ENCODE measurements at regions not wholly inside any gene's neighbourhood (a gene's known extent, or its start where the extent isn't known, plus 50 kb on each side); places are given as distances from the start of the nearest gene placed in this dataset.

DNA sequence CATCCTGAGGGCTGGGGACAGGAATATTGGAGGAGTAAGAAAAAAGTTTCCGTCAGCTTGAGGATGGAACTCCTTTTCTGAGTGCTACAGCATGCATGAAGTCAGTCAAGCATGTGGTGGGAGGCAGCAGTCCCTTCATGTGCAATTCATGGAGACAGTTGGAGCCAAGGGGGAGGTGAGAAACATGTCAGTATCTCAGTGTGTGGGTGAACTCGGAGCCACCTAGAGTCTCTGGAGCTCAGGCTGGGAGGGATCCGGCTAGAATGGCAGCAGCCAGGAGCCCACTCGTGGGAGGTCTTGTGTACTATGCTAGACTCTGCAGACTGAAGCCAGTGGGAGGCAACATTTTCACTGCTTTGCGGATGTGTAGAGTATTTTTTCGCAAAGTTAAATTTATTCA, 60.3 kb downstream of the AVPR1A start:
- H3K4me1 ChIP-seq (ENCODE audit: control insufficient read depth, insufficient read depth, low read length) = no peaks in the 10 kb centered on the region
- no peaks in the 10 kb centered on the region for H3K36me3 ChIP-seq (ENCODE audit: insufficient read depth, low read length)
- H3K4me3 ChIP-seq (ENCODE audit: low read length) = no peak overlapping the region
- H3K4me2 ChIP-seq (ENCODE audit: low read length) = no peak overlapping the region
- no peak overlapping the region for H3K9ac ChIP-seq (ENCODE audit: low read depth, low read length)
- H3K27me3 ChIP-seq (ENCODE audit: control insufficient read depth, insufficient read depth, low read length) = peaks cover 62% of the 10 kb centered on the region
- H3K9me3 ChIP-seq (replicated peaks; ENCODE audit: low read length) = no peaks in the 10 kb centered on the region

- no peaks in the 10 kb centered on the region for H3K4me1 ChIP-seq (ENCODE audit: control insufficient read depth, insufficient read depth, low read length)
Measured at GRCh38 chr12:63086149-63086915, 64.7 kb downstream of the AVPR1A start.

DNA sequence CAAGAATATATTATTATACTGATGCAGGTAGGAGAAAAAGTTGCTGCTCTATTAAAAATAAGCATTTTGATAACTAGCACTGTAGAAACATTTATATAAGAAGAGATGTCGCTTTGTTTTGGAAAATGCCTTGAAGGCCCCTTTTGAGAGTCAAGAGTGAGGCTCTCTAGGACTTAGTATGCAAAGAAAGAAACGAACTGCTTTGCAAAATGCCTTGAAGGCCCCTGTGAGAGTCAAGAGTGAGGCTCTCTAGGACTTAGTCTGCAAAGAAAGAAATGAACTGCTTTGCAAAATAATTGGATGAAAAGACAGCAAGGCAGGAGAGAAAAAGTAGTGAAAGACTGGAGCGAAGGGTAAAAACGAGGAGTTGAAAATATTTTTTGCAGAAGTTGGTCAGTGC, 65.9 kb downstream of the AVPR1A start:
- Histone ChIP-seq H3K4me3 (ENCODE audit: low read length) (no peak overlapping the region), H3K36me3 (ENCODE audit: insufficient read depth, low read length) (no peaks in the 10 kb centered on the region), H3K27me3 (ENCODE audit: control insufficient read depth, insufficient read depth, low read length) (peaks cover 31% of the 10 kb centered on the region), H3K9me3 (replicated peaks; ENCODE audit: low read length) (no peaks in the 10 kb centered on the region), H3K9ac (ENCODE audit: low read depth, low read length) (no peak overlapping the region), H3K4me1 (ENCODE audit: control insufficient read depth, insufficient read depth, low read length) (peaks cover 3% of the 10 kb centered on the region), H3K4me2 (ENCODE audit: low read length) (no peak overlapping the region)

More at GRCh38 chr12:63086149-63086915, 64.7 kb downstream of the AVPR1A start:
- no peak overlapping the region for H3K4me2 ChIP-seq (ENCODE audit: low read length)
- H3K36me3 ChIP-seq (ENCODE audit: insufficient read depth, low read length) = no peaks in the 10 kb centered on the region
- no peak overlapping the region for H3K9ac ChIP-seq (ENCODE audit: low read depth, low read length)
- peaks cover 41% of the 10 kb centered on the region for H3K27me3 ChIP-seq (ENCODE audit: control insufficient read depth, insufficient read depth, low read length)
- H3K9me3 ChIP-seq (replicated peaks; ENCODE audit: low read length) = no peaks in the 10 kb centered on the region
- no peak overlapping the region for H3K4me3 ChIP-seq (ENCODE audit: low read length)

GRCh38 chr12:63084501-63084900, 66.5 kb downstream of the AVPR1A start:
- H3K9ac ChIP-seq (ENCODE audit: low read depth, low read length) = no peak overlapping the region
- H3K4me3 ChIP-seq (ENCODE audit: low read length) = no peak overlapping the region

GRCh38 chr12:63083046-63083445, 68.0 kb downstream of the AVPR1A start:
- no peak overlapping the region for H3K4me2 ChIP-seq (ENCODE audit: low read length)
- H3K9me3 ChIP-seq (replicated peaks; ENCODE audit: low read length) = no peaks in the 10 kb centered on the region
- peaks cover 11% of the 10 kb centered on the region for H3K4me1 ChIP-seq (ENCODE audit: control insufficient read depth, insufficient read depth, low read length)
- H3K9ac ChIP-seq (ENCODE audit: low read depth, low read length) = no peak overlapping the region
- no peak overlapping the region for H3K4me3 ChIP-seq (ENCODE audit: low read length)
- H3K36me3 ChIP-seq (ENCODE audit: insufficient read depth, low read length) = no peaks in the 10 kb centered on the region
- H3K27me3 ChIP-seq (ENCODE audit: control insufficient read depth, insufficient read depth, low read length) = peaks cover 16% of the 10 kb centered on the region

More at GRCh38 chr12:63084501-63084900, 66.5 kb downstream of the AVPR1A start:
- Histone ChIP-seq H3K9me3 (replicated peaks; ENCODE audit: low read length) (no peaks in the 10 kb centered on the region), H3K4me1 (ENCODE audit: control insufficient read depth, insufficient read depth, low read length) (peaks cover 9% of the 10 kb centered on the region), H3K4me2 (ENCODE audit: low read length) (no peak overlapping the region), H3K36me3 (ENCODE audit: insufficient read depth, low read length) (no peaks in the 10 kb centered on the region), H3K27me3 (ENCODE audit: control insufficient read depth, insufficient read depth, low read length) (peaks cover 27% of the 10 kb centered on the region)

GRCh38 chr12:63079791-63080502, 71.1 kb downstream of the AVPR1A start:
- Histone ChIP-seq H3K27me3 (ENCODE audit: control insufficient read depth, insufficient read depth, low read length) (peaks cover 3% of the 10 kb centered on the region), H3K4me3 (ENCODE audit: low read length) (no peak overlapping the region), H3K36me3 (ENCODE audit: insufficient read depth, low read length) (no peaks in the 10 kb centered on the region), H3K9ac (ENCODE audit: low read depth, low read length) (no peak overlapping the region), H3K4me2 (ENCODE audit: low read length) (no peak overlapping the region), H3K9me3 (replicated peaks; ENCODE audit: low read length) (no peaks in the 10 kb centered on the region), H3K4me1 (ENCODE audit: control insufficient read depth, insufficient read depth, low read length) (peaks cover 11% of the 10 kb centered on the region)

GRCh38 chr12:63078906-63079305, 72.1 kb downstream of the AVPR1A start:
- Histone ChIP-seq H3K27me3 (ENCODE audit: control insufficient read depth, insufficient read depth, low read length) (peaks cover 3% of the 10 kb centered on the region), H3K9ac (ENCODE audit: low read depth, low read length) (no peak overlapping the region), H3K4me3 (ENCODE audit: low read length) (no peak overlapping the region)

GRCh38 chr12:63075376-63076060, 75.5 kb downstream of the AVPR1A start:
- H3K4me1 ChIP-seq (ENCODE audit: control insufficient read depth, insufficient read depth, low read length) = peaks cover 11% of the 10 kb centered on the region
- H3K4me3 ChIP-seq (ENCODE audit: low read length) = no peak overlapping the region
- H3K4me2 ChIP-seq (ENCODE audit: low read length) = no peak overlapping the region
- no peak overlapping the region for H3K9ac ChIP-seq (ENCODE audit: low read depth, low read length)
- no peaks in the 10 kb centered on the region for H3K9me3 ChIP-seq (replicated peaks; ENCODE audit: low read length)
- no peaks in the 10 kb centered on the region for H3K36me3 ChIP-seq (ENCODE audit: insufficient read depth, low read length)
- H3K27me3 ChIP-seq (ENCODE audit: control insufficient read depth, insufficient read depth, low read length) = no peaks in the 10 kb centered on the region

More at GRCh38 chr12:63078906-63079305, 72.1 kb downstream of the AVPR1A start:
- H3K4me1 ChIP-seq (ENCODE audit: control insufficient read depth, insufficient read depth, low read length) = peaks cover 11% of the 10 kb centered on the region
- H3K4me2 ChIP-seq (ENCODE audit: low read length) = no peak overlapping the region
- H3K9me3 ChIP-seq (replicated peaks; ENCODE audit: low read length) = no peaks in the 10 kb centered on the region
- H3K36me3 ChIP-seq (ENCODE audit: insufficient read depth, low read length) = no peaks in the 10 kb centered on the region

GRCh38 chr12:63070709-63071108, 80.3 kb downstream of the AVPR1A start:
- H3K4me1 ChIP-seq (ENCODE audit: control insufficient read depth, insufficient read depth, low read length) = peaks cover 8% of the 10 kb centered on the region
- no peaks in the 10 kb centered on the region for H3K36me3 ChIP-seq (ENCODE audit: insufficient read depth, low read length)
- no peak overlapping the region for H3K9ac ChIP-seq (ENCODE audit: low read depth, low read length)
- no peaks in the 10 kb centered on the region for H3K9me3 ChIP-seq (replicated peaks; ENCODE audit: low read length)
- no peaks in the 10 kb centered on the region for H3K27me3 ChIP-seq (ENCODE audit: control insufficient read depth, insufficient read depth, low read length)
- no peak overlapping the region for H3K4me3 ChIP-seq (ENCODE audit: low read length)
- H3K4me2 ChIP-seq (ENCODE audit: low read length) = no peak overlapping the region

DNA sequence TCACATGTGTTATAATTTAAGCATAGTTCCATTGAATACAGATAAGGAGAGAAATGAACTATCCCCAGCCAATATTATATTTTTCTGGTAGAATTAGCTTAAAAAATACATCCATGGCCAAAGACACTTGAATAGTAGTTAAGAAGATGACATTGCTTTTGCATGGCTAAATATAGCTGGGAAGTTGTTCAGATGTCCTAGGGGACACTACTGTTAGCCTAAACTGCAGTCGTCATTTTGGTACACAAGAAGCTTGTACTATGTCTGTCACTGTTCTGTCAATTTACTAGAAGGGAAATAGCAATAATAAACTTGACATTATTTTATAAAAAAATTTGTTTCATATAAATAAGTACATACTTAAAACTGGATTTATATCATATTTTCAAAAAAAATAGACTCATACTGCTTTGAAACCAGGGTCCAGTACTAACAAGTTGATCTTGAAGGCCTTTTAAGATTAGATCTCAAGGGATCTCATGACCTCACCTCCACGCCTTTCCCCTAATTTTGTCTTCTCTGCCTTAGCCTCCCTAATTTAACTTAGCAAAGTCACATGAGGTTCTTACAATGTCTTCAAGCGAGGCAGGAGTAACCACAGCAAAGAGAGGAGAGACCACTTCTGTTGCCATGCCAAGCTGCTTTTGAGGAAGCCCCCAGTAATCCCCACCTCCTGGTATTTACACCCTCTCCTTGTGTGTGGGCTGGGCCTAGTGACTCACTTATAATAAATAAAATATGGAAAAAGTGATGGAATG, 81.0 kb downstream of the AVPR1A start:
- Histone ChIP-seq H3K36me3 (ENCODE audit: insufficient read depth, low read length) (no peaks in the 10 kb centered on the region), H3K4me3 (ENCODE audit: low read length) (no peak overlapping the region), H3K9me3 (replicated peaks; ENCODE audit: low read length) (no peaks in the 10 kb centered on the region), H3K4me2 (ENCODE audit: low read length) (no peak overlapping the region), H3K9ac (ENCODE audit: low read depth, low read length) (no peak overlapping the region), H3K27me3 (ENCODE audit: control insufficient read depth, insufficient read depth, low read length) (no peaks in the 10 kb centered on the region), H3K4me1 (ENCODE audit: control insufficient read depth, insufficient read depth, low read length) (peaks cover 8% of the 10 kb centered on the region)

DNA sequence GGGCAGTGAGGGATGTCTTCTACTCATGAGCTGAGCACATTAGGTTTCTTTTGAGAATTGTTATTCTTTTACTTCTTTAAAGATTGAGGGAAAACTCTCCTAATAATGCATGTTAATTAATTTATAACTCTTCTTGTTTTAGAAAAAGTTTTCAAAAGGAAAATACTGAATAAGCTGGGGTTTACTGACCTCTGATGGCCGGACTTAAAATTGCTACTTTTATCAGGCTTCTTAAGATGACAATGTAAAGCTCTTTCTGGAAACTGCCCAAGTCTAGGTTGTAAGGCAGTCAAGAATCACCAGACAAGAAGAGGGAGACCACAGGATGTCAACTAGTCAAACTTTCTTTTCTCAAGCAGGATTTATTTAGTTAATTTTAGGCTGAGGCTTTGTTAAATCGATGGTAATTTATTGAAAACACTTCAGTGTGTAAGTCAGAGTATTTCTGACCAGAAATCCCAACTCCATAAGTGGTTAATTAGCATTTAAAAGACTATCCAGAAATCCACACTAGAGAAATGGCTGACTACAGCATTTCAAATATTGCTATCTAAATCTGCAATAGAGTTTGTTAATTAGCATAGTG, 82.1 kb downstream of the AVPR1A start:
- H3K4me1 ChIP-seq (ENCODE audit: control insufficient read depth, insufficient read depth, low read length) = peaks cover 14% of the 10 kb centered on the region
- H3K9me3 ChIP-seq (replicated peaks; ENCODE audit: low read length) = no peaks in the 10 kb centered on the region
- H3K9ac ChIP-seq (ENCODE audit: low read depth, low read length) = no peak overlapping the region
- no peaks in the 10 kb centered on the region for H3K27me3 ChIP-seq (ENCODE audit: control insufficient read depth, insufficient read depth, low read length)
- no peak overlapping the region for H3K4me2 ChIP-seq (ENCODE audit: low read length)
- H3K4me3 ChIP-seq (ENCODE audit: low read length) = no peak overlapping the region
- H3K36me3 ChIP-seq (ENCODE audit: insufficient read depth, low read length) = no peaks in the 10 kb centered on the region
